HUDEP-2 (cell line): ENCODE measurements at regions not wholly inside any gene's neighbourhood (a gene's known extent, or its start where the extent isn't known, plus 50 kb on each side); places are given as distances from the start of the nearest gene placed in this dataset.
A peak's percentile ranks its signal among the peaks of the same experiment; 100 is the strongest.

Experiments used
- DNase-seq, 76 experiments: peaks; one replicate each; lab custom pipeline; 2025; ENCODE audit not compliant: unreplicated experiment in 76 of 76; lab: John Stamatoyannopoulos, UW

- no peak for DNase-seq
These were observed 115.9 kb upstream of the TWIST2 start for GRCh38 chr2:238731961-238732360.

DNA sequence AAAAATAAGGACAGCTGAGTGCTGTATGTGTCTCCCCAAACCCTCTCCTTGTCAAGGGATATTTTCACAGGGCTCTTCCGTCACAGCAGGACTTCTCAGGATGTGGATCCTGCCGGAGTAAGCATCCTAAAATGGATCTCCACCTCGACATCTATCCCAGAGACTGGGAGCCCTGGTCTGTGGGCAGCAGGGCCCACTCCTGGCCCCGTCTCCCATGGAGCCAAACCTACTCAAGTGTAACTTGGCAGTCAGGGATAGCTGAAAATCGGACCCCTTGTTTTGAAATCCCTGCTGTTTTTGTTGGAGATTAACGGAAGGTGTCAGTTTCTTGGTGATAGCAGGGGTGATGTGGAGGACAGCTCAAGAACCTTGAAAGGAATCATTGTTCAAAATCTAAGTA is 109.0 kb upstream of the TWIST2 start:
- DNase-seq, result no peak

DNA sequence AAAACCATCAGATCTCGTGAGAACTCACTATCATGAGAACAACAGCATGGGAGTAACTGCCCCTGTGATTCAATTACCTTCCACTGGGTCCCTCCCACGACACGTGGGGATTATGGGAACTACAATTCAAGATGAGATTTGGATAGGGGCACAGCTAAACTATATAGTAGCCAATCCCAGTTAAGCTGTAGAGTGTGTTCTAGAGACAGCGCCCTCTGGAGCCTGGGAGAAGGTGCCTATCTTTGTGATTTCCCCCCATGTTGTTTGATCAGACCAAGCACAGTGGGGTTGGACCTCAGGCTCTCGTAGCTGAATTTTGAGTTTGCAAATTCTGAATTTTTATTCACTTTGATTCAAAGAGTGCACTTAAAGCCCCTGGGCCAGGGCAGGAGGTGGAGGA is 108.2 kb upstream of the TWIST2 start:
- DNase-seq, result no peak

- no peak for DNase-seq
These were observed 106.6 kb upstream of the TWIST2 start for GRCh38 chr2:238741277-238741676.

DNA sequence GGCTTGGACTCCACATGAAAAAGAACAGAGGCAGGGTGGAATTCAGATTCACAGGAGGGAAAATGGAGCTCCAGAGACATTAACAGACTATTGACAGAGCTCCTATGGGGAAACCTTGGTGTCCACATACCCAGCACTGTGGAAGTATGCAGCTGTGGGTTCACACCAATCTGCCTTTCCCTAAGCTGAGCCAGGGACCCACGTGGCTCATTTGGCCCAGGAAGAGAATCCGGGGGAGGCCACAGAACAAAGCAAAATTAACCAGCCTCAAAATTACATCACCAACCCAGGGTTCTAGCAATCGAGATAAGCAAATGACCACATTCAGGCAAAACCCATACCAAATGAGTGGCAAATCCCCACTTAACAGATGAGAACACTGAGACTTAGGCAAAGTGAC is 105.8 kb upstream of the TWIST2 start:
- DNase-seq, result no peak

GRCh38 chr2:238742664-238743063 is 105.2 kb upstream of the TWIST2 start:
- DNase-seq, result no peak

GRCh38 chr2:238743243-238744065 is 104.4 kb upstream of the TWIST2 start:
- no peak for DNase-seq

DNA sequence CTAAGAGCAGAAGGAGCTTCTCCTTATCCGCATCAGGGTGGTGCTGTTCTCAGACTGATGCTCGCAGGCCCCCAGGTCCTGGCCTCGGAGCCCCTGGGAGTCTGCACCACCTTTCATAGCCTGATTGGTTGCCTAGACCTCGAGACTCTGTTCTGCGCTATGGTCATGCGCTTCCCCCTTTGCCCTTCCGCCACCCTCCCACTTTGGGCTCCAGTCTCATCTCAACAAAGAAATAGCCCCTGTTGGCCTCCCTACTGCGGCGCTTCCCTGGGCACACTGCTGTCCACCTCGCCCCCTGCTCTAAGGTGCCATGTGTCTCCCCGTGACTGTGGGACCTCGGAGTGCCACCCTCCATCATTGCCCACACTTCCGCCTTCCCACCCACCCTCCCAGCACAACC is 102.9 kb upstream of the TWIST2 start:
- no peak for DNase-seq

- no peak for DNase-seq
These were observed 101.9 kb upstream of the TWIST2 start for GRCh38 chr2:238745997-238746396.

GRCh38 chr2:238747114-238747513 is 100.8 kb upstream of the TWIST2 start:
- no peak for DNase-seq

DNA sequence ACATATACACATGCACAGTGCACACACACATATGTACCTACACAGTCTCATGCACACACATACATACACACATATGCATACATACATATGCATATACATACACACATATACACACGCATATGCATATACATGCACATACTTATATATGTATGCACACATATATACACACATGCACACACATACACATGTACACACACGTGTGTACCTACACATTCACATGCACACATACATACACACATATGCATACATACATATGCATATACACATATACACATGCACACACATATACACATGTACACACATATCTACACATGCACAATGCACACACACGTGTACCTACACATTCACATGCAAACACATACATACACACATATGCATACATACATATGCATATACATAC is 100.3 kb upstream of the TWIST2 start:
- DNase-seq, result no peak

DNA sequence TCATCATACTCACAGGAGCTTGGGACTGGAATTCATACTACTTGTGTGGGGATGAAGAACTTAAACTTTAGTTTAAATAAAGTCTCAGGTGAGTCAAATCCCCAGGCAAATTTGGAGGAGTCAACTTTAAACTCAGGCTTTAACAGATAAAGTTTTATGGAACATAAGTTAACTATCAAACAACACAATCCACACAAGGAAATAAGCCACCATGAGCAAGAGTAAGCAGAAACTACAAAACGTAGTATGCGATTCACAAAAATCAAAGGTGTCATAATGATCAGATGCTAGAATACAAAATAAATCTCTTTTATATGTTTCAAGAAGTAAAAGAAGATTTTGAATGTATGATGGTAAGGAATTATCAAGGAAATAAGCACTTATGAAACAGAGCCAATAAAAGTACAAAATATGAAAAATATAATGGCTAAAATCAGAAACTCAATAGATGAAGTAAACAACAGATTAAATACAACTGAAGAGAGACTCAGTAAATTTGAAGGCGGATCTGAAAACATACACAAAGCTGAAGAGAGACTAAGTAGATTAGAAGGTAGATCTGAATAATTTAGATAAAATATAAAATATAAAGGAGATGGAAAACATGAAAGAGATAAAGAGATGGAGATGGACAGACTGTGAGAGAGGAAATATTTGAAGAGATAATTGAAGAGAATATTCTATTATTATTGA is 97.5 kb upstream of the TWIST2 start:
- no peak for DNase-seq

GRCh38 chr2:238754259-238754658 is 93.6 kb upstream of the TWIST2 start:
- DNase-seq, result no peak

DNA sequence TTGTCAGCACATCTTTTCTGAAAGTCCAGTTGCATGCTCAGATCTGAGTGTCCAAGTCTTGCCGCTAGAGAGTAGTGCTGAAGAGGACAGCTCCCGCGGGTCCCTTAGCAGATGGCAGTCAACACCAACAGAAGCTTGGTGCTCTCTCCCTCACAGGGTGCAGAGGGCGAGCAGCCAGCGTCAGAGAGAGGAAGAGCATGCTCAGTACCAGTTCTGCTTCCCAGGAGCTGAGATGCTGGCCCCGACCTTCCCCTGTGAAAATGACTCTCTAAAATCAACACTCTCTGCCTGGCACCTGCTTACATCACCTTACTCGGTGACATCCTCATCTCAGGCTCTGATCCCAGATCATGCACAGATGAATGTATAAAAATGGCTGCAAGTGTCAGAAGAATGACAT is 86.0 kb upstream of the TWIST2 start:
- DNase-seq, result peak in 1 of 76 experiments; percentile 8

GRCh38 chr2:238763471-238763995 is 84.4 kb upstream of the TWIST2 start:
- no peak for DNase-seq

DNA sequence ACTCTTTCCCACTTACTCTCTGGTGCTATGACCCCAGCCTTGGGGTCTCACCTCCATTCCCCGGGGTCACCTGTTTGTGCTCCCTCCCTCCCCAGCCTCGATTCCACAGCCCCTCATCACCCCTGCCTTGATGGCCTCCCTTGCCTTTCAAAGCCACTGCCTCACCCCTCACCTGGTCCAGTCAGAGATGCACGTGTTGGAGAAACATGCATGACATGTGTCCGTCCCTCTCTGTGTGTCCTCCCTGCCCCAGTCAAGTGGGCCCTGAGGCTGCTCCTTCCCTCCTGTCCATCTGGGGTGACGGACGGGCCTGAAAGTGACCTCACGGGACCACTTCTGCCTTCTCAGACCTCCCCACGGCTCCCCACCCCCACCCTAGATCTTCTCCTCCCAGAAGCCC is 82.3 kb upstream of the TWIST2 start:
- no peak for DNase-seq

- no peak for DNase-seq
These were observed 76.7 kb upstream of the TWIST2 start for GRCh38 chr2:238771218-238771617.

- no peak for DNase-seq
These were observed 76.2 kb upstream of the TWIST2 start for GRCh38 chr2:238771639-238772038.

DNA sequence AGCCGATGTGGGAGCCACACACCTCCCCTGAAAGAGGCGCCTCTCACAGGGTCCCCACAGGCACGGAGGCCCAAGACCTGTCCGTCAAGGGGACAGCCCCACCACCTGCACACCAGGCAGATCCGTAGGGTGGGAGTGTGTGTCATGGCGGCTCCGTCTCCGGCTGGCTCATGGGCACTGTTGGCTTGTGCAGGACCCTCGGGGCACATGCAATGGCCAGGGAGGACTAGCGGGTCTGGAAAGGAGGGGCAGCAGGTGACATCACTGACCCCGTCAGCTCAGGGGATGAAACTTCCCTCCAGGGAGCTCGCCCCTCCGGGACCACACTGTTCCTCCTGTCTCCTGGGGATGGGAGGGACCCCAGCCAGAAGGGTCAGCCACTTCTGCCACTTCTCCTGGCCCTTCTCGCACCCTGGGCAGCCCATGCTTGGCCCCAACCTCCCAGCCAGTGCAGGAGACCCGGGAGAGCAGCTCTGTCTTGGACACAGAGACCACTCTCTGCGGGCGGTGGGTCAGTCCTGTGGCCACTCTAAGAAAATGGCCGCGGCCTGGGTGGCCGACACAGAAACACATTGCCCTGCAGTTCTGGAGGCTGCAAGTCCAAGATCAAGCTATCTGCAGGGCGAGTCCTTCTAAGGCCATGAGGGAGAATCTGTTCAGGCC is 75.1 kb upstream of the TWIST2 start:
- no peak for DNase-seq

DNA sequence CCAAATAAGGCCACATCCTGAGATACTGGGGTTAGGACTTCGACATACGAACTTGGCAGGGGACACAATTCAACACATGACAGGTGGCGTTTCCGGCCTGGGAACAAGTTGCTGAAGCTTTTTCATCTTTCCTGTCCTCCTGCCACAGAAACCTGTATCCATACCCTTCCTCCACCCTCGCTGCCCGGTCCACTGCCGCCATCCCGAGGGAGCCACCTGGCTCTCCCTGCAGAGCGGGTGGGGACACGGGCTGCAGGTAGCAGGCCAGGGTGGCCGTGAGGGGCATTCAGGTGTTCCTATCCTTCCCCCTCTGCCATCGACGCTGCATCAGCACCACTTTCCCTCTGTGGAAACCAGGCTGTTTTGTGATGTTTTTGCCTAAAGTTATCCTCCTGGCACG is 74.4 kb upstream of the TWIST2 start:
- DNase-seq, result no peak

DNA sequence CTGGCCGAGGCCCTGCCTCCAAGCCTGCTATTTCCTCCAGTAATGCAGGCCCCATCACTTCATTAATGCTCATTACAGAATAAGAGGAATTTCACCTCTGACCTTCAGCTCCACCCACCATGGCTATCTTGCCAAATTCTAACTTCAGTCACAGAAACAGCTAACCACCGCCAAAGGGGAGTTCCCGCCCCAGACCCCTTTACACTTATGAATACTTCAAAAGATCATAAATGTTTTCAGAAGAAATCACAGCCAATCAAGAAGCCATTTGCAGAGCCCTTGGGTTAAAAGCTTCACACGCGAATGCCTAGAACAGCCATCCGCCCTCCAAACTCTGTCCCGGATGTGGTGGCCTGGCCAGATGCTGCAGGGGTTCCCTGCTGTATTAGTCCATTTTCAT is 73.8 kb upstream of the TWIST2 start:
- no peak for DNase-seq
